AG04450 (cell line): ENCODE measurements at regions not wholly inside any gene's neighbourhood (a gene's known extent, or its start where the extent isn't known, plus 50 kb on each side); places are given as distances from the start of the nearest gene placed in this dataset.

Source experiments
- CTCF ChIA-PET: fragments of 300-600, 350-600 bp; formaldehyde crosslinking; extraction: SDS; loops from one replicate; lab custom pipeline; 2022; ENCODE audit warnings: antibody characterized with exemption, inconsistent platforms; lab: Charles Lee
- POLR2A ChIA-PET: fragments of 350-600 bp; formaldehyde crosslinking; extraction: SDS; loops from one replicate; lab custom pipeline; 2021; ENCODE audit warnings: antibody characterized with exemption, inconsistent platforms; lab: Yijun Ruan, JAX
- DNase-seq: peaks from one replicate; pipeline ENCODE4 v3.0.0-alpha.2; 2011; ENCODE audit warnings: low read depth, low spot score
- H3K27ac ChIP-seq: one replicate; pipeline ENCODE4 v1.5.1; 2012; ENCODE audit warnings: low read depth, low read length, control low read depth
- H3K27me3 ChIP-seq: one replicate; pipeline ENCODE4 v1.6.0; 2012; ENCODE audit warnings: low read length; ENCODE audit not compliant: control insufficient read depth, insufficient read depth
- H3K4me3 ChIP-seq: 2 replicates; pipeline ENCODE4 v1.5.1; 2011; ENCODE audit warnings: mild to moderate bottlenecking, low read depth, low read length, control low read depth
- H3K9me3 ChIP-seq: 2 replicates; pipeline ENCODE4 v1.5.1; 2012; ENCODE audit warnings: low read length; ENCODE audit not compliant: control insufficient read depth, insufficient read depth
- CTCF ChIP-seq: IDR thresholded peaks from 2 replicates; pipeline ENCODE4 v1.5.1; 2011; ENCODE audit warnings: low read depth, low read length, control low read depth, inconsistent platforms

DNA sequence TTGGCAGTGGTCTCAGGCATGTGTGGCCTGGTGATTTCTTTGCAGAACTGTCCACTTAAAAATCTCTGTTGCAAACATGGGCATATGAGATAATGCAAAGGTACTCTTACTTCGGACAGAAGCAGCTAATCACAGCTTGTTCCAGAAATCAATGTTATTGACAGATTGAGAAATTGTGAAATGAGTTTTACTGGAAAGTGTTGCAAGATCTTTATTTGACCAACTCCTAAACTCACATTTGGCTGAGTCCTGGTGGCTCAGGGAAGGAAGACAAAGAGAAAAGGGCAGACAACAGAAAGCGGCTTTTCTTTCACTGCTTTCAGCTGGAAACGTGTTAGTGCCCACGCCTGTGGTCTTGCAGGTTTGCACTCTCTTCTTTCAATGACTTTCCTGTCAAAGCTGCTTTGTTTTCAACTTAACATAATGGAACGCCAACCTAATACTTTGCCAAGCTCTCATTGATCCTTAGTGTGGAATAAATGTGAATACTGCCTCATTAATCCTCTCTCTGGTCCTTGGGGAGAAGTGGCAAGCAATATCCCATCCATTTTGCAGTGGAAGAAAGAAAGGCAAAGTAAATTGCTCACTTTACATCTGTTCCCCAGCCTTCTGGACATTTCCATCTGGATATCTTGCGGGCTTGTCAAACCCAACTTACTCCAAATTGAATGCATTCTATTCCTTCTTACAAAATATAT is 586.4 kb downstream of the LRRC70 start:
- no peak for DNase-seq
- ChIA-PET CTCF (no interaction called here), POLR2A (no interaction called here)
- no peaks in the 10 kb centered on the region for H3K27me3 ChIP-seq
- no peak for TF ChIP-seq CTCF
- H3K4me3 ChIP-seq, result no peak overlapping the region
- H3K27ac ChIP-seq, result no peak overlapping the region
- H3K9me3 ChIP-seq, result no peaks in the 10 kb centered on the region

DNA sequence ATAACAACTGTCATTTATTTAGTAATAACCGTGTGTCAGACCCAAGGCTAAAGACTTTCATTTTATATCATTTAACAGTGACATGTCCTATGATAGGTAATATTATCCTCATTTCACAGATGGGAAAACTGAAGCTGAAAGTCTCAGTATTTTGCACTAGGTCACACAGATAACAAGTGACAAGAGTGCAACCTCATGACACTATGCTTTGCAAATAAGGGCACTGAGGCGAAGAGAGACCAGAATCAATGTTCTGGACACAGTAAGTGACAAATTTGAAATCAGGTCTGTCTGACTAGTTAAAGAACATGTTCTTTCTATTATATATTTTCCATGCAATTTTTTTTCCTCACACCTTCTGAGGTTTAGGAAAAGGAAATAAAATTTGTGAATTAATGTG is 585.7 kb downstream of the LRRC70 start:
- ChIA-PET CTCF (no interaction called here), POLR2A (no interaction called here)
- DNase-seq, result no peak
- Histone ChIP-seq H3K27ac (no peak overlapping the region), H3K9me3 (no peaks in the 10 kb centered on the region), H3K4me3 (no peak overlapping the region), H3K27me3 (no peaks in the 10 kb centered on the region)
- no peak for TF ChIP-seq CTCF

DNA sequence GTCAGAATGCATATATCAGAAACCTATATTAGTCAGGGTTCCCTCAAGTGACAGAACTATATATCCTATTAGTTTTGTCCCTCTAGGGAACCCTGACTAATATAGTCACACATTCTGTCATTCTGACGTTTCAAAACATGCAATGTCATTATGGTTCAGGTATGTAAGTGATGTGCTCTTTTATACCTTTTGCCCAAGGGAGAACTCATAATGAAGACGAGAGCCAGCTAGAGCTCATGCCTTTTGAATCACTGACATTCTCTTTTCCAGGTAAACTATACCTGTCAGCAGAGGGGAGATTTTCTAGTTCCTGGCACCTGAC is 576.7 kb downstream of the LRRC70 start:
- H3K27ac ChIP-seq, result no peak overlapping the region
- ChIA-PET CTCF (no interaction called here), POLR2A (no interaction called here)
- DNase-seq, result no peak
- TF ChIP-seq CTCF, result no peak
- no peaks in the 10 kb centered on the region for H3K9me3 ChIP-seq
- H3K27me3 ChIP-seq, result no peaks in the 10 kb centered on the region
- H3K4me3 ChIP-seq, result no peak overlapping the region

DNA sequence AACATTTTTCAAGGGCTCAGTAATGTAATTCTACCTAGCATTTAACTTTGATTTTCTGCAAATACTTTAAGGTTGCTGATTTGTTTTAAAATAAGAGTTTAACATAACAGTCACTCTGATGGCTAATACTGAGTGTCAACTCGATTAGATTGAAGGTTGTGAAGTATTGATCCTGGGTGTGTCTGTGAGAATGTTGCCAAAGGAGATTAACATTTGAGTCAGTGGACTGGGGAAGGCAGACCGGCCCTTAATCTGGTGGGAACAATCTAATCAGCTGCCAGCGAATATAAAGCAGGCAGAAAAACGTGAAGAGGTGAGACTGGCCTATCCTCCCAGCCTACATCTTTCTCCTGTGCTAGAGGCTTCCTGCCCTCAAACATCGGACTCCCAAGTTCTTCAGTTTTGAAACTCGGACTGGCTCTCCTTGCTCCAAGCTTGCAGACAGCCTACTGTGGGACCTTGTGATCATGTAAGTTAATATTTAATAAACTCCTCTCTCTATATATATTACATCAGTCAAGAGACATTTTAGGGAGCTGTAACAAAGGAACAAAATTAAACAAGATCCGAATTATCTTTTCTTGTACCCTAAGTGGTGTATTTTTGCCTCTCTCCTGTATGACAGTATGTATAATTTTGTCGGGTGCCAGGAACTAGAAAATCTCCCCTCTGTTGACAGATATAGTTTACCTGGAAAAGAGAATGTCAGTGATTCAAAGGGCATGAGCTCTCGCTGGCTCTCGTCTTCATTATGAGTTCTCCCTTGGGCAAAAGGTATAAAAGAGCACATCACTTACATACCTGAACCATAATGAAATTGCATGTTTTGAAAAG is 576.1 kb downstream of the LRRC70 start:
- no peak overlapping the region for H3K27ac ChIP-seq
- no peaks in the 10 kb centered on the region for H3K27me3 ChIP-seq
- POLR2A ChIA-PET, result no interaction called here
- no peak for DNase-seq
- CTCF ChIA-PET, result no interaction called here
- TF ChIP-seq CTCF, result no peak
- H3K9me3 ChIP-seq, result no peaks in the 10 kb centered on the region
- H3K4me3 ChIP-seq, result no peak overlapping the region

- POLR2A ChIA-PET, result no interaction called here
- CTCF ChIA-PET, result no interaction called here
- Histone ChIP-seq H3K27ac (no peak overlapping the region), H3K4me3 (no peak overlapping the region), H3K27me3 (no peaks in the 10 kb centered on the region), H3K9me3 (no peaks in the 10 kb centered on the region)
- TF ChIP-seq CTCF, result no peak
- DNase-seq, result no peak
Measured at GRCh38 chr5:63152871-63153270, 574.3 kb downstream of the LRRC70 start.
